Esophagus muscularis mucosa (tissue), 4 donors: ENCODE measurements at regions not wholly inside any gene's neighbourhood (a gene's known extent, or its start where the extent isn't known, plus 50 kb on each side); places are given as distances from the start of the nearest gene placed in this dataset.

ENCODE experiments used
- CTCF ChIP-seq, 3 experiments: fragments of 200-600 bp in 2 of 3; fragments of 450-650 bp in 1 of 3; sonication (generic) in 2 of 3; IDR thresholded peaks; one replicate each; pipeline ENCODE4 v1.5.1; 2017 to 2019; ENCODE audit warnings: antibody characterized with exemption in 3 of 3, mild to moderate bottlenecking in 2 of 3, moderate library complexity in 1 of 3
- EP300 ChIP-seq: sonication (generic); formaldehyde crosslinking; IDR thresholded peaks from one replicate; pipeline ENCODE4 v1.6.1; 2017; ENCODE audit warnings: antibody characterized with exemption
- POLR2AphosphoS5 ChIP-seq, 2 donors: sonication (generic); formaldehyde crosslinking; IDR thresholded peaks; one replicate each; pipeline ENCODE4 v1.6.1; 2017; ENCODE audit warnings: antibody characterized with exemption in 2 of 2

DNA sequence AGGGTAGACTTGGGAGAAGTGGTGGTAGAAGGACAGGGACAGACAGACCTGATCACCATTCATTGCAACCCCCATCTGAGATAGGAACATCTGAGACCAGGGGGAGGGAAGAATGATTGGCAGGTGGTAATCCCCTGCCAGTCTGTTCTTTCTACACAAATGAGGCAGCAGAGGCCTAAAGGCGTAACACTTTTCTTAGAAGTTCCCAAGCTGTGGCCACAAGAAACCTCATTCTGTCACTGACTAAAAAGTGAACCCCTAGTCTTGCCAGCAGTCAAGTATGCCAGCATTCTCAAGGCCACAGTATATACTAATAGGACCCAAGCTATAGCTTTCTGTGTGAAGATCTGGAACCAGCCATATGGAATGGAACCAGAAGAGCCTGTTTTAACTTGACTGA, 638.0 kb downstream of the KCNT2 start:
- no peak for TF ChIP-seq CTCF (IDR thresholded peaks at IDR 0.05)
- no peak for TF ChIP-seq EP300
- no peak for TF ChIP-seq POLR2AphosphoS5 (IDR thresholded peaks at IDR 0.05)
